ENCODE measurements at regions not wholly inside any gene's neighbourhood (a gene's known extent, or its start where the extent isn't known, plus 50 kb on each side); places are given as distances from the start of the nearest gene placed in this dataset.

- TF ChIP-seq TARDBP (IDR thresholded peaks at IDR 0.05) (no peak), SUZ12 (IDR thresholded peaks at IDR 0.05) (no peak), ARNT (IDR thresholded peaks at IDR 0.05) (no peak), PKNOX1 (IDR thresholded peaks at IDR 0.05) (no peak), ELF4 (IDR thresholded peaks at IDR 0.05) (no peak), FOXA1 (IDR thresholded peaks at IDR 0.05) (no peak), FOXM1 (IDR thresholded peaks at IDR 0.05; ENCODE audit: borderline replicate concordance) (no peak), FOXK2 (IDR thresholded peaks at IDR 0.05) (no peak), NFRKB (IDR thresholded peaks at IDR 0.05) (no peak), LEF1 (IDR thresholded peaks at IDR 0.05; ENCODE audit: borderline replicate concordance) (no peak)
Measured at GRCh38 chr1:114341856-114342255, 169.1 kb downstream of the TRIM33 start.
